Hematopoietic multipotent progenitor cell treated with erythropoietin and hydrocortisone succinate and interleukin-3 and kit ligand, for 6 days (in vitro differentiated cells): ENCODE measurements at regions not wholly inside any gene's neighbourhood (a gene's known extent, or its start where the extent isn't known, plus 50 kb on each side); places are given as distances from the start of the nearest gene placed in this dataset.

Experiments
- DNase-seq: peaks from one replicate; pipeline ENCODE4 v3.0.0-alpha.2; 2015

DNA sequence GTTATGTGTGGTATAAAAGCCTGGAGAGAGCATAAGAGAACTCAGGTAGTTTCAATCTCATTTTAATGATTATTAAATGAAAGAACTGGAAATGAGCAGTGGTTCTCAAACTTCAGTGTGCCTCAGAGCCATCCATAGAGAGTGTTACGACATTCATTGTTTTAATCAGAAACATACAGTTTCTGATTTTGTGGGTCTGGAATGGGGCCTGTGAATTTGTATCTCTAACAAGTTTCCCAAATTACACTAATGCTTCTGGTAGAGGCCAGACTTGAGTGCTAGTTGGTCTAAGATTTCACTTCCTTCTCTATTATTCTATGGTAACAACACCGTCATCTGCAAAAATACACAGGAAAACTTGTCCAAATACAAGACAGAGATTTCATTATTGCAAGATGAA, 292.0 kb upstream of the NECTIN3 start:
- no peak for DNase-seq

DNA sequence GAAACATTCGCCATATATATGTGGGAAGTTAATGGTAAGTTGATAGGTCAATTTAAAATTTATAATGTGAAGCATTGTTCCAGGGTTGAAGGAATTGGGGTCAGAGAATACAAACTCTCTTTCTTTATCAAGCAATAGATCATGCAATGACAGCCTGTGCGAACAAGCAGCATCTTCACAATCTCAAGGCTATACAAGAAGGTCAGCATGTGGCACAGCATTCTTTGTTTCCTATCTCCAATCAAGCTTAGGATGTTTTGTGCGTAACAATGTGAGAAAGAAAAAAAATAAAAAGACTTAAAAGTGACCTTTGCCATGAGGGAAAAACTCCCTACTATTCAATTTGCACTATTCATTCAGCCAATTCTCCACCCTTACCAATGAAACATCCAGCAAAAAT, 288.1 kb upstream of the NECTIN3 start:
- DNase-seq, result no peak

DNA sequence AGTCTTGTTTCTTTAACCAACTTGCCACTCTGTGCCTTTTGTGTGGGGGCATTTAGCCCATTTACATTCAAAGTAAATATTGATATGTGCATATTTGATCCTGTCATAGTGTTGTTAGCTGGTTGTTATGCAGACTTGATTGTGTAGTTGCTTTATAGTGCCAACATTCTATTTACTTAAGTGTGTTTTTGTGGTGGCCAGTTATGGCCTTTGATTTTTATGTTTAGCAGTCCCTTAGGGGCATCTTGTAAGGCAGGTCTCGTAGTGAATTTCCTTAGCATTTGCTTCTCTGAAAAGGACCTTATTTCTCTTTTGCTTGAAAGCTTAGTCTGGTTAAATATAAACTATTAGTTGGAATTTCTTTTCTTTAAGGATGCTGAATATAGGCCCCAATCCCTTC, 282.8 kb upstream of the NECTIN3 start:
- no peak for DNase-seq

DNA sequence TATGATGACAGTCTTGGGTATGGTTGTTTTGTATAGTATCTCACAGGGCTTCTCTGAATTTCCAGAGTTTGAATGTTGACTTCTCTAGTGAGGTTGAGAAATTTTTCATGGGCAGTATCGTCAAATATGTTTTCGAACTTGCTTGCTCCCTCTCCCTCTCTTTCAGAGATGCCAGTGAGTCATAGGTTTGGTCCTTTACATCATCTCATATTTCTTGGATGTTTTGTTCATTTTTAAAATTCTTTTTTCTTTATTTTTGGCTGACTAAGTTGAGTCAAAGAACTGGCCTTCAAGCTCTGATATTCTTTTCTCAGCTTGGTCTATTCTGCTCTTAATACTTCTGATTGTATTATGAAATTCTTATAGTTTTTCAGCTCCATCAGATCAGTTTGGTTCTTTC, 282.3 kb upstream of the NECTIN3 start:
- no peak for DNase-seq

DNA sequence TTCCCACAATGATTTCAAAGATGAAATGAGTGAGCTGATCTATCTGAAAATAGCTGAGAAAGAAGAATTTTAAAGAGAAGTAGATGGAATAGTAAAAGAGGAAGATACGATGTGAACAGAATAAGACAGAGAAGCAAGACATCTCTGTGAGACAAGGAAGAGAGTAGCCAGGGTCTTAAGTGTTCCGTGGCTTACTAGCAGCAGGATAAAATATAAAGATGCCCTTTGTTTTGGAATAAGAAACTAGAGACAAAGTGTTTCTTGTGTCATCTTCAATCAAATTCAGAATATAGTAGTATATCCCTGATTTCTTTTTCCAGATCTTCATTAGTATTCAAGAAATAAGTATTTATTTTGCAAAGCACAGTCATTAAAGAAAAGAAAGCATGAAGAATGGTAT, 281.0 kb upstream of the NECTIN3 start:
- no peak for DNase-seq

DNA sequence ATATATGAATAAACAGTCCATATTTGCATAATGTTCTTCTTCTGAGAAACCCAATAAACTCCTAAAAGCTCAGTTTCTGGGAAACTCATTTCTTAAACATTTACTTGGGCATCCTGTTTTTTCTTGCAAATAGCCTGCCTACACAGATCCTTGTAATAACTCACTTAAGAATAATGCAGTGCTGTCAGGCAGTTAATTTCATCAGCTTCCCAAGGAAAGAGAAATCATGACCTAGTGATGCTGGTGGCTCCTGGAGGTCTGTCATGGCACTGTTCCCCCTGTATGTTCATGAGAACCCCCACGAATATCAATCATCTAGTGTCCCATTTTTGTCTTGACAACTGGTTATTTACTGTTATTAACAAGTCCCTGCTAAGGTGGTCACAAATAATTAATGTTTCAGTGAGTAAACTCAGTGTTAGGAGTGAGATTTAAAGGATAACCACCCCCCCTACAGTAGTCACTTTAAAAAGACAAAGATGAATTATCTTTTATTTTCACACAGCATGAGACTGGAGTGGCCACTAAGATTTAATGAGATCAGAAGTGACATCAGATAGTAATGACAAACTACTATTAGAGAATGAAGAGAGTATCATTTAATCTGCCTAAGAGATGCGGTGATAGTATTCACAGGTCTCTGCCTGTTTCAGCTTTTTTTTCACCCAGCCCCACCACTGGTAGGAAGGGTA, 279.5 kb upstream of the NECTIN3 start:
- no peak for DNase-seq

DNA sequence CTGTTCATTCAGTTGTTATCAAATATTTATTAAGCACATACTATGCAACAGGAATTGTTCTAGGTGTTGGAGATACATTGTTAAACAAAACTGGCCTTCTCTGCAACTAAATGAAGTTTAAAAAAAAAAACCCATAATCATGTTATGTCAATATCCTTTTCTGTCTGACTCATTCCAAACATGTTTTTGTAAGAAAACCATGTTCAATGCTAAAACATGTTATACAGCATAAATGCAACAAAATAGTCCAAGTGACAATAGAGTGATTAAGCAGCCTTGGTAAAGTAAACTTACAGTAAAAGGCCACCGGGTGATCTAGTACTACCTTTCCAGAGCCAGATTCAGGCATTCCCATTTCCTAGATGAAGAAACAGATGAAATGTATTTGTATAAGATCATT, 278.0 kb upstream of the NECTIN3 start:
- no peak for DNase-seq

DNA sequence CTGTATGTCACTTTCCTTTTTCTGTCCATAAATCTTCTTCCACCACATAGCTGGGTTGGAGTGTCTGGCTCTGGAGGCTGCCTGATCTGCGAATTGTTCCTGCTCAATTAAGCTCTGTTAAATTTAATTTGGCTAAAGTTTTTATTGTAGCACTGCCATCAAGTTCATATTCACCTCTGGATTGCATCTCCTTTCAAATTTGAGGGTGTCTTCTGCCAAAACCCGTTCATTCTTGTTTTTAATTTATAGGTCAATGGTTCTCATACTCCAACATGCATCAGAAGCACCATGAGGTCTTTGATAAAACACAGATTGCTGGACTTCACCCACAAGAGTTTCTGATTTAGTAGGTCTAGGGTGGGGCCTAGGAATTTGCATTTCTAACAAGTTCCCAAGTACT, 276.5 kb upstream of the NECTIN3 start:
- DNase-seq, result no peak

DNA sequence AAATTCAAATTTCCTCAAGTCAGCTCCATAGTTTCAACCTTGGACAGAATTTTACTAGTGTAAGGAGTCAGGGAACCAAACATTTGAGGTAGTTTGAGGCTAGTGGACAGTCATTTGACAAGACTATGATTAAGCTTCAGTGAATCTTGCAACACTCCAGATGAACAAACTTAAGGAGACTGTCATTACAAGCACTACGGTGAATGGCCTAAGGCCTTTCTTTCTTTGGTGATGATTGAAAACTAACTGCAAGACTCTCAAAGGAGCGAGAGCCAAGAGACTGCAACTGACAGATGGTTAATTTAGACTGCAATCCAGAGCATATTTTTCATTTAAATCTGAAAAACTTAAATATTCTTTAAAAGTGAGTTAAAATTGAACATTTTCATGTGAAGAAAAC, 272.3 kb upstream of the NECTIN3 start:
- no peak for DNase-seq

DNA sequence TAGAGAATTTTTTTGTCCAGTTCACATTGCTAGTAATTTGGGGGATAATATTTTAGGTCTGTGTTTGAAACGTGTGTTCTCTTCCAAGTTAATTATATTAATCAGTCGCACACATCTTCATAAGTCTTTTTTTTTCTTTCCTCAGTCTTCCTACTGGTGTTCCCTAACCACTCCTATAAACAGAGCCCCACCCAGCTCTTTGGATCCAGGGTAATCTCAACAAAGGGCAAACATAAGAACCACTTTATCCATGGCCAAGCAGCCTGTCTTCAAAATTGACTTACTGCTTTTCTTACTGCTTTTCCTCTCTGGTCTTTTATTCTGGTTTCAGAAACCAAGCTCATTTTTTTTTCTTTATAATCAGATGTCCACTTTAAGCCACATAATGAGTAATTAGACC, 266.8 kb upstream of the NECTIN3 start:
- no peak for DNase-seq

DNA sequence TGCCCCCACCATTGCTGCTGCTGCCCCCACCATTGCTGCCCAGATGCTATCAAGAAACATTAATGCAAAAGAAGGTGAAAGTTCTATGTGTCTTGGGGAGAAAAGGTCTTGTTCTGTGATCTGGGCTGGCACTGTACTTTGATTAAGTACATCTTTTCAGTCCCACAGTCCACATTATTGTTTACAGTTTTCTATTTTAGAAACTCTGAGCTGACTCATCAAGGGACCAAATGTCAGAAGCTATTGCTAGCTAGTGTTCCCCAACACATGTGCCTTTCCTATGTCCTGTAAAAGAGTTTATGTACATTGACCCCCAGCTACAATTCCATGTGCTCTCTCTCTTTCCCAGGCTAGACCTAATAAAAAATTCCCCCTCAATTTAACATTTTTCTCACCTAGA, 264.7 kb upstream of the NECTIN3 start:
- DNase-seq, result no peak

DNA sequence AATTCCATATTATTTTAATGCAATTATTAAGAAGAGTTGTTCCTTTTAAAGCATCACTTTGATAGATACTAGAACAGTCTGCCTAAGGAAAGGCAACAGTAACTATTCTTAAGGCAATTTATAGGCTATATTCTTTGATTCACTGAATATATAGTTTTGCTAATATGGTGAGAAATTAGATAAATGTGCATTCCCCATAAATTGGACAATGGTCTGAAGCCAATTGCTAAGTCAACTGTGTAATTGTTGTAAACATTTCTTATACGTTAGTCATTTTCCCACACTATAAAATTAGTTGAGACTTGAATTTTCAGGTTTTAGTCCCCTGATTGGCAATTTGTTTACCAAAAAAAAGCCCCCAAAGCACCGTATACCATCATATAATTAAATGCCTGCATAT, 263.0 kb upstream of the NECTIN3 start:
- no peak for DNase-seq

DNA sequence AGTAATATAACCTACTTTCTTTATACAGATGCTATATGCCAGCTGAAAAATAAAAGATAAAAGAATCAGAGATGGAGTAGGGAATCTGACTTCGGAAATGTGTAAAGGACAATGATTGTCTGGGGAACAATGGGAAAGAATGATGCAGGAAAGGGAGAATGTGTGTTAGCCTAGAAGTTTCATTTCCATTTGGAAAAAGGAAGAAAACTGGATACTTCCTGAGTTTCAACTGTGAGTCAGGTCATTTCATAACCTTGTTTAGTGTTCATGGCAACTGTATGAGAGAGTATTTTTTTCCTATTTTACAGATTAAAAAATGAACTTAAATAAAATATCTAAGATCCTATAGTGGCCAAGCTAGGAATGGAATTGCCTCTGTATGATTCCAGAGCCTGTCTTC, 261.3 kb upstream of the NECTIN3 start:
- DNase-seq, result no peak

DNA sequence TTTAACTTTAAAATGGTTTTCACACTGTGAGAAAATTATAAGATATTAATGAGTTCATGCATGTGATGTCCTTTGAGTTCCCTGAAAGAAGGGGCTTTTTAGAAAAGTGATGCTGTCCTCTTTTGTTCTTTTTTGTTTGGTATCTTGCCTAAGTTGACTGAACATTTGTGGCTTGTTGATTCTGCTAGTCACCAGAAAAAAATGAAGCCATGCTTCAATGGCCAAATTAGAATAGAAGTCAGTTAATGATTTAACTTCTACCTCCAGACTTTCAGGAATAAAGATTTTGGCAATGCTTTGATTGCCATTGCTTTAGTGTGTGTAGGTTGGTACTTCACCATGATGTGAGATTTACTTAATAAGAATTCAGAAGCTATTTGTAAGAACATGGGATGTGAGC, 260.6 kb upstream of the NECTIN3 start:
- DNase-seq, result no peak

DNA sequence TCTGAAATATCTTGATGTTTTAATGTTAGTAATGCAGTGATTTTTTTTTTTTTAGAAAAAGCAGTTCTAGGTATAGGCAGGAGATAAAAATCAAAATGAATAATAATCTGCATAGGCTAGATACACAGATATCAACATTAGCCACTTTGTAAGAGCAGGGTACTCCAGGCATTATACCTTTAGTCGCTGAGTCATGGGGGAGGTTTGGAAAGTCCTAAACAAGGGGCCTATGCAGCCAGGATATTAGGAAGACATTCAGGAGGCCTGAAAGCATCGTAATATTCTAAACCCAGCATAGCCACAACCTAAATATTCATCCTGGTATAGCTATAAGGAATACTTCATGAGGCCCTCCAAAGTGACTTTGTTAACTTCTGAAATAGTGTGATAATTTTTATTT, 258.1 kb upstream of the NECTIN3 start:
- DNase-seq, result no peak

DNA sequence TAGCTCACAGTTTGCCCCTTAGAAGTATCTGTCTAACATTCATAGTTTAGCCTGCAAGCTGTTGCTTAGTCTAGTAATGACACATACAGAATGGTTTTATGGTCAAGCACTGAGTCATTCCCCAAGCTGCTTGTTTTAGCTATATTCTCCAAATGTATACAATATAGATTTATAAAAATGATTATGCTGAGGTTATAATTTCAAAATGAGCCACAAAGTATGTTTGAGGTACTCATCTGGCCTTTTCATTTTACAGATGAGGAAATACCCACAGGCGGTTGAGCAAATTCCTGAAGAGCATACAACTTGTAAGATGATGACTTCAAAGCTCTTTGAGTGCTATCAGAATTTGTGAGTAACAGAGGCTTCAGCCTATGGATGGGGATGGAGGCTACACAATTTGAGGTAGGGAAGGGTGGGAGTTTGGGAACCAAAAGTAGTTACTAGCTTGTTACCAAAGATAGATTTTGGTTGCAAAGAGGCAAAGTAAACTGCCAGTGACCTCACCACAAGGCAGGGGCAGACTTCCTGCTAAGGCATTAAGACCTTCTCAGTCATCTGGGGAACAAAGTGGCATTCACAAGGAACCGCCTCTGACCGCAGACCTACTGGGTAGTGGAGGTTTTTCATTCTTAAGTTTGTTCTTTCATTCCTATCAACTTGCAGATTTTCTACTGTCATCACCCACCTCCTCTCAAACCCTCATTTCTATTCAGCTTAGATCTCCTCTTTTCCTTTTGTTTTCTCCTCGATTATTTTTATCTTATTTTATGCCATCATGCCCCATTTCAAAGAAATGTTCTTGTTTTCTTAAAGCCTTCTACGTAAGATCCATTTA, 257.2 kb upstream of the NECTIN3 start:
- DNase-seq, result no peak

DNA sequence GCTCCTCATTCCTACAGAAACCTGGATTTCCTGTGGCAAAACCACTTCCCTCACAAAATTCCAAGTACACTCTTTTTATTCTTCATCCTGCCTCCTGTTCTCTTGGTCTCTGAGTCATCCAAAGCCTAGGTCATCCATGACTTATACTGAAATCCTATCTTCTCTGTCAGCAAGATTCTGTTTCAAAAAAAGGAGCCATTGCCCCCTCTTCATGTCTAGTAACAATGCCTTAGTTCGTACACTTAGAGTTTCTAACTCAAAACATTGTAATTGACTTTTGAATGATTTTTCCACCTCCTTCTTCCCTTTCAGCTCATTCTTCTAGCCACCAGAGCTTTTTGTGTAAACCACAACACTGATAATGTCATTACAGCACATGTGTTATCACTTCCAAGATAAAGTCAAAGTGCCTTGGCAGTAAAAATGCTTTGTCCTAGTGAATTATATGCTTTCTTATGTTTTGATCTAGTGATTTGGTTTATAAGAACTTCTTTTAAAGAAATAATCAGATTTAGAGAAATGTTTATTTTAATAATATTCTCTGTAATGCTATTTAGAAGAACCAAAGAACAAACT, 256.5 kb upstream of the NECTIN3 start:
- DNase-seq, result no peak

DNA sequence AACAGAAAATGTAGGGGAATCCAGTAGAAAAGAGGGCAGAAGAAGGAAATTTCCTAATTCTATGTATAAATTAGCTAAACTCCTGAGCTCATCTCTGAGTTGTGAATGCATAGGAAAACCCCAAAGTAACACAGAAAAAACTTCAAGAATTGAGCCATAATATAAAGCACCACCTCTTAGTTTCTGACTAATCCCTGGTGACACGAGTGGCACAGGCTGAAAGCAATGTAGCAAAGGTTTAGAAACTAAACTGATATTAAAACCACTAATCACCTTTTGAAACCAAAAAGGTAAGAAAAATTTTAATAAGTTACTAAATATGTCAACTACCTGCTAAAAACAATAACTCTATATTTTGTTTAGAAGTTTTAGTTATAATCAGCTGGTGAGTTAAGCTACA, 255.6 kb upstream of the NECTIN3 start:
- DNase-seq, result no peak

DNA sequence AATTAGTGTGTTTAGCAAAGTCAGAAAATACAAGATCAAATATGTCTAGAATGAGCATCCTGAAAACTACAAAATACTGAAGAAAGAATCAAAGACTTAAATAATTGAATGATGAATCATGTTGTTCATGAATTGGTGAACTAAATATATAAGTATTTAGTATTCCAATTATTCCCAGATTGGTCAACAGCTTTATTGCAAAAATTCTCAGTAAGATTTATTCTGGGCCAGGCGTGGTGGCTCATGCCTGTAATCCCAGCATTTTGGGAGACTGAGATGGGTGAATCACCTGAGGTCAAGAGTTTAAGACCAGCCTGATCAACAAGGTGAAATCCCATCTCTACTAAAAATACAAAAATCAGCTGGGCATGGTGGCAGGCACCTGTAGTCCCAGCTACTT, 250.0 kb upstream of the NECTIN3 start:
- no peak for DNase-seq

DNA sequence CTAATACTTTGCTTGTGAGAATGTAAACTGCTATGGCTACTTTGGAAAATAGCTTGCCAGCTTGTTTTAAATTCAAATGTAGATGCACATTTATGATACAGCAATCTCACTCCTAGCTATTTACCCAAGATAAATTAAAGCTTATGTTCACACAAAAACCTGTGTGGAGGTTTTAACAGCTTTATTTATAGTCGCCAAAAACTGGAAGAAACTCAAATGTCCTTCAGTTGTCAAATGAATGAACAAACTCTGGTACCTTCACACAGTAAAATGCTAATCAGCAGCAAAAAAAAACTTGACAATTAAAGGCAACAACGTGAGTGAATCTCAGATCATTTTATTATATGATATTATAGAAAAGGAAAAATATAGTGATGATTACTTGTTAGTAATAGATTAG, 248.6 kb upstream of the NECTIN3 start:
- no peak for DNase-seq

DNA sequence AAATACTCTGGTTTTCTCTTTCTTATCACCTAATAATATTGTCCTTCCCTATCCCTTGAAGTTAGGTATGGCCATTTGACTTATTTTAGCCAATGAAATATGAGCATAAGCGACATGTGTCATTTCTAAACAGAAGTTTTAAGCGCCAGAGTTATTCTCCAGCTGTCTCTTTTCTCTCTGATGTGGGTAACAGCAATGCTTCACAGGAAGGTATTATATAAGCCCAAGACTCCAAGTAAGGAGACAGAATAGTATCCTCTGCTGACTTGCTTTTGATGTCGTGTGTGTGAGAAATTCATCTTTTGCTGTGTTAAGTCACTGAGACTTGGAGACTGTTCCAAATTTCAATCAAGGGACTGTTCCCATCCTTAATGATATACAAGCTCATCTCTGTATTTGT, 224.6 kb upstream of the NECTIN3 start:
- DNase-seq, result no peak

DNA sequence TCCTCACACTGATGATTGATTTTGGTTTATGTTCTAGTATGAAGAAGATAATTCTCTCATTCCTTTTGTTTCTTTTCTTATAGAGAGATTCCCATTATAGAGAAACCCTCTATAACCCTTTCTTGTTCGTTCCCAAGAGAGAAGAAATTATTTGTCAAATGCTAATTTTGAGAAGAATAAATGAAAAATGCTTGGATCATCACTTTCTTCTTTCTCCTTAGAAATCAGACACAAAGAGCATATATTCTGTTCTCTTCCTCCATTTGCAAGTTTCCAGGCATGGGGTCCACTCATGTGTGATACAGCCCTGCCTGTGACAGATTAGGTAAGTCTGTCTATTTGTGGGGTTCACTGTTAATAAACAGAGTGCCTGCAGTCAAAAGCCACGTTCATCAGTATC, 222.6 kb upstream of the NECTIN3 start:
- no peak for DNase-seq

DNA sequence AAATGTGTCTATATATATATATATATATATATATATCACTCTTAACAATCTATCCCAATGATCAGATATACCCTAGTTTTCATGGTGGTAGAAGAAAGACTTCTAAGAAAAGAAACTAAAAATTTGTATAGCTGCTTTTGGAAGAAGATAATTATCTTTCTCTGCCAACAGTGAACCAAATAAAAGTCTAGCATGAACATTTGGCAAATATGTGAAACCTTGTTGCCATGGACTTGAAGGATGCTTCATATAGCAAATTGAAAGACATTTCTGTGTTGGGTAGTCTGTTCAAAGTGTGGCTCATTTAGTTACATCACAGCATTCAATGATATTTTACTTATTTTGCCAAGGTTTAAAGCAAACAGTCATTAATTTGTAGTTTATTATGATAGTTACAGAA, 219.9 kb upstream of the NECTIN3 start:
- DNase-seq, result no peak

DNA sequence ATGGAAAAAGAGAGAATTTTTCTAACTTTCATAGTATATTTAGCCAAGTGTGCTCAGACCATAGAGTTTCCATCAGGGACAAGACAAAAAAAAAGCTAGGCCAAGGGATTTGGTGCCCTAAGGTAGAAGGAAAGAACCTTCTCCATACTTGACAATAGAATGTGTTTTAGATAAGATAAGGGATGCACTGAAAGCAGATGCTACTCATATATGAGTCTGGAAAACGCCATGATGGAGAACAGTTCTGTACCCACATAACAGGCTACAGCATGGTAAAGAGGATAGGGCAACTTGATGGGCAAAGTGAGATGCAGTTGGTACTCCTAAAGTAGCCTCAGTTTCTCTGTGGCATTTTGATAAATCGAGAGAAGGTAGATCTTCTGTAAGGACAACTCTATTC, 216.4 kb upstream of the NECTIN3 start:
- DNase-seq, result no peak

DNA sequence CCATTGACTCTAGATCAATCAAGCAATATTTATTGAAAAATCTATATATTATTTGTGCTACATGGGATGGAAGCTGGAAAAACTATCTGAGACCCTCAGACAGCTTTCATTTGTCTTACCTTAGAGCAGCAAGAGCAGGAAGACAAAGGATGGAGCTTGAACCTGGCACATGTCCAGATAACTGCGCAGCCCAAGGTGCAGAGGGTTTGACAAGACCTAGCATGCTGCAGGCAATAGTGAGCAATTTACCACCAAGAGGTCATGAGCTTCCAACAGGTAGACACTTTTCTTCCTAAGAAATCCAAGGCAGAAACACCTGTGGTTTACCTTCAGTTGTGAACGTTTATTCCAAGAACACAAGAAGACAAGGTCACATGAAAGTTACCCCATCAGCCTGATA, 214.7 kb upstream of the NECTIN3 start:
- no peak for DNase-seq
